ENCODE measurements at regions not wholly inside any gene's neighbourhood (a gene's known extent, or its start where the extent isn't known, plus 50 kb on each side); places are given as distances from the start of the nearest gene placed in this dataset.

DNA sequence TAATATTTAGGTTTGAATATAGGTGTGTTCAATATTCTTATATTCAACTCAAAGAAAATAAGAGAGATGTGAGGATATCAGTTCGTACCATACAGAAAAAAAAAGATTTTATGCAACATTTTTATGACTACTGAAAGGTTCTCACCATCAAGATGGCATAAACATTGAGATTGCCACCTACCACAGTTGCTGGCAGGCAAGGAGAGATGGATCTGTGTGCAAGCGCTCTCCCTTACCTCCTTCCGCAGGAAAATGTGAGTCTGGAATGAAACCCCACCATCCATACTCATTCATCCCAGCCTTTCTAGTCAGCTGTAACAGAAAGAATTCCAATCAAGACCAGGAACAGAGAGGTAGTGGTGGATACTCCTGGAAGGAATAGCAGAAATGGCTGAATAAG, 376.9 kb downstream of the PPP3CA start:
- DNase-seq = no peak

DNA sequence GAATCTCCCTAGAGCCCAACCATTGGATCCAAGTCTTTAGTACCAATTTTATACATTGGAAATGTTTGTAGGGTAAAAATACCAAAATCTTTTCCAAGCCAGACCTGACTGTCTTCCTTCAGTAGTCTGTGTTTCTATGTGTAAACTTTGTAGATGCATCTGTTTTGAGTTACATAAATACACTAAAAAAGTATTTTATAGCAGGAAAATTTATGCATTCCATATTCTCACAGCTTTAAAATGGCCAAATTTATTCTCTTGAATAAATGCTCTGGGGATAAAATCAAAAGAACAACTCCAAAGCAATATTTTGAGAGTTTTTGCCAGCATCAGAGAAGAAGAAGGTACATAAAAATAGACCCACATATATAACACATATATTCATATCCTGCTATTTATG, 377.4 kb downstream of the PPP3CA start:
- DNase-seq = no peak

DNA sequence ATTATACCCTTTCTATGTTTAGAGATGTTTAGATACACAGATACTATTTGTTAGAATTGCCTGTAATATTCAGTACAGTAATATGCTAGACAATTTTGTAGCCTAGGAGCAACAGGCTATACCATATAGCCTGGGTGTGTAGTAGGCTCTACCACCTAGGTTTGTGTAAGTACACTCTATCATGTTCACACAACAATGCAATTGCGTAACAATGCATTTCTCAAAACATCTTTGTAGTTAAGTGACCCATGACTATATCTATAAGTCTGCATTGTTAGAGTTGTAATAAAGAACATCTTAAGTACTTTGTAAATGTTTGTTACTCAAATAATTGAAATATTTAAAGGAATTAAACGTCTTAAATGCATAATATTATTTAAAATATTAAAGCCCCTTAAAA, 379.3 kb downstream of the PPP3CA start:
- DNase-seq = no peak

DNA sequence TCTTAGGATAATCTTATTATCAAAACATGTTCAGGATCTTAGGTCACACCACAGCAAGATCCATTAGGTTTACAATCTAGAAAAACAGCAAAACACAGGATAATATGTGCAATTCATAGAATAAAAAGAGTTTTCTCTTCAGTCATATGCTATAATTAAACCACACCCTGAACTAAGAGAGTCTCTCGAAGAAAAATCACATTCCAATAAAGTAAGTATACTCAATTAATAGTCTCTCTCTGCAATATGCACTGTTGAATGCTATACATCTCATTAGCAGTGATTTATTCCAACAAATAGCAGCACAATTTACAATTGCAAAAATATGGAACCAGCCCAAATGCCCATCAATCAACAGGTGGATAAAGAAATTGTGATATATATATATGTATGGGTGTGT, 383.7 kb downstream of the PPP3CA start:
- DNase-seq = no peak

DNA sequence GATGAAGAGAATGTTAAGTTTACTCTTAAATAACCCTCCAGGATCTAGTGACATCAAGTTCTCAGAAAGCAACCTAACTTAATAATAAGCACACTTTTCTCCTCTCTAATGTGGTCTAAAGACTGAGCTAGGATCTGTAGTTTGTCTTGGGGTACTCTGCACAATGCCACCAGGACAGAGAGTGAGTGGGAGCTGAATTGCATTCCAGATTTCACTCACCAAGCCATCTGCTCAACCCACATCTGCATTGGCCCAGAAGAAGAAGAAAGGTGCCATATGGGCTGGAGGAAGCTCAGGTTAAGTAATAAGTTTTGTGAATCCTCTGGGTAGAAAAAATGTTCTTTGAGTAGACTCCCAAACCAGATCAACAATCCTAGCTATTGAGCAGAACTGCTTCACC, 384.6 kb downstream of the PPP3CA start:
- no peak for DNase-seq

DNA sequence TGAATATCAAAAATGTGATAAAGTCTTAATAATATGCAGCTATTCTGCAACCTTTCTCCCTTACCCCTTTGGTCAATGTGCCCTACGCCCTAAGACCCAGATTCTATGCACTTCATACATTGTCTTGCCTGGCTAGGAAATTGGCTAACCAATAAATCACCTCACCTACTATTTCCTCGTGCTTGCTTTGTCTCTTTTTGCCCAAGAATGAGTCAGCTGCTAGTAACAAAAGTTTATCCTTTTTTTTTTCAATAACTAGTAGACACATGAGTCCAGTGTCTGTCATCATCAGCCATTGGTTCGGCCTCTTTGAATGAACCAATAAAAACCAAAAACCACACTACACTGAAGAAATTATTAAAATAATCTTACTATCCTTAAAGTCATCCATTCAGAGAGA, 387.1 kb downstream of the PPP3CA start:
- DNase-seq = no peak

DNA sequence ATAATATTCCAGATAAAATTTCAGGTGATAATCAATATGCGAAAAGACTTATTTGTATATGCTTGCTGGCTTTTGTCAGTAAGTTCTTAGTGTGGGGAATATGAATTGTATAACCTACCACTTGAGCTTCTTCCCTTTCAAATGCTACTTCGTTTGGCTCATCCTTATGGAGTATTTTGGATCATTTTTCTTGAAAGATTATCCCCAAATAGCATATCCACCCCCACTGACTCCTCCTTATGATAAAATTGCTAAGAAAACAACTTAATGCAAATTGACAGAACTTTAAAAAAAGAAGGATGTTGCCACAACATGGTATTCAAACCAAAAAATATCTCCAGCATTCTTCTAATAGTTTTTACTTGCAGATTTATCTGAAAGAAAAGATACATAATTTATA, 393.3 kb downstream of the PPP3CA start:
- no peak for DNase-seq

DNA sequence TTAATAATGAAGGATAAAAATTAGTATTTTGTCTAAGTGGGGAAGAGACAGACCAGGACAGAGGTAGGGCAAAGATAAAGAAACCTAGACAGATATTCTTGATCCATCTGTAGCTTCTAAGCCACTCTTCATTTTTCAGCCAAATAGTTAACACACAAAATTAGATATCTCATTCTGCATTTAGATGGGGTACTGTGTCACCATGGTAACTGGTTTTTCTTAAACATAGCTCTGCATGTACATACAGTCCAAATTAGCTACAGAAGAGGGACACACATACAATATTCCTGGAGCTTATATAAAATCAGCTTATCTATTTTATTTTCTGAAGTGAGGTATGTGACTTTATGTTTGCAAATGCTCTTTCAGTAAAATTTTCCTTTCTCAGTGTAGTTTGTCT, 393.7 kb downstream of the PPP3CA start:
- DNase-seq = no peak

DNA sequence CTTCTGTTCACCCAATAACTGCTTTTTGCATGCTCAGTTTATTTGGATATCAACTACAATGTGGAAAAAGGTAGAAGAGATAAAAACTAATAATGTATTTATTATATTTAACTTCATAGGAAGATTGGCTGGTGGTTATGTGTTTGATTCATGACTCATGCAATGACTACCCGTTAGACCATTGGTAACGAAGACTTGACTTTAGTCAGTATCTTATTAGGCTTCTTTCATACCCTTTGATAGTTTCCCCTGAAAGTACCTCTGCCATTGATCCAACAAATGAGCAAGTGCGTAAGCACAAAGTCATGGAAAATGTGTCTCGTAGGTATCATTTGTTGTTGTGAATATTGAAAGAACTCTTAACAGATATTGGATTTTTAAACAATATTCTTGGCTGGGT, 394.7 kb downstream of the PPP3CA start:
- DNase-seq = no peak

DNA sequence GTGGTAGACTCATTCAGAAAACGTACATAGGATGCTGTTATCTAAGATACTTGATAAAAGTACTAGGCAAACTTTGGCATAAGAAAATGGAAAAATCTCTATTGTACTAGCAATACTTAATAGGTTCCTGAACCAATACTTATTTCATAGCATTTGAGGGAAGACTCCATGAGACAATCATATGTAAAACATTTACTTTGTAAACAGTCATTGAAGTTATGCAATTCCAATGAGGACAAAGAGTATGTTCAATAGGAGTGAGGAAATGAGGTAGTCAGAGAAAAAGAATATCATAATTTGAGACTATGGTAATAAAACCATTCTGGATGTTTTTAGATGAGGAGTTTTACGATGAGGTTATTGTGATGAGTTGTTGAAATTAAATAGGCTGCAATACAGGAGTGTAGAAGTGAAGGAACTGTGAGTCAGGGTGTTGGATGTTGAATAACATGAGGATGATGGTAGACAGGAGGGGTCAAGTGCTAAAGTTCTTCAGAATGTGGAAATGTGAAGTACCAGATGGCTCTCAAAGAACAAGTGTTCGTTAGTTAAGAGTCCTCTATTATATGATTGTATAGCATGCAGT, 397.9 kb downstream of the PPP3CA start:
- DNase-seq = no peak

DNA sequence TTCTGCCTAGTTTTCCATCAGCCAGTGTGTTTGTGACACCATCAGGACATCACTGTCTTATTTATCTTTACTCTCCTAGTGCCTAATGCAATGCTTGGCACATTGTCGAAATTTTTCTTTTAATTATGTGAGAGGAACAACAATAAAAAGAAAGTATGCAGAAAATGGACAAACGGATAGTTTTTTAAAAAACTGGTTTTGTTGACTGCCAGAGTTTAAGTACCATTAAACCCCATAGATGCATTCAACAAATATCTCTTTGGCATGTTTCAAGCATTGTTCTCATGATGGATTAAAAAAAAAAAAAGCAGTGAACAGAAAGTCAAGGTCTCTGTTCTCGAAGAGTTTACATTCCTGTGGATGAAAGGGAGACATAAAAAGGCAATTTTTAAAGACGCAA, 398.4 kb downstream of the PPP3CA start:
- DNase-seq = no peak

DNA sequence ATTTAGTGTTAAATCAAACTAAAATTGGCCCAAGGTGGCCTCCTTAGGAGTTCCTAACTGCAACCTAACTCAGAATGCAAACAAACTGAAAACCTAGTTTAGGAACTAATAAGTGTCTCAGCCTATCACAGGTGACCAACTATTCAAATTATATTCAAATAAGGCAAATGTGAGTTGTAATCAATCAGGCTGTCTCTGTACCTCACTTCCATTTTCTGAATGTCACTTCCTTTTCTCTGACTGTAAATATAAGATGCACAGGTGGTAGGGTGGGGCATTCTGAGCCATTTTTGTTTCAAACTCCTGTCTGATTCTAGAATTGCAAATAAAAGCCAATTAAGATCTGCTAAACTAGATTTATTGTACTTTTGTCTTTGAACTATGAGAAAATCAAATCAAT, 401.5 kb downstream of the PPP3CA start:
- no peak for DNase-seq

DNA sequence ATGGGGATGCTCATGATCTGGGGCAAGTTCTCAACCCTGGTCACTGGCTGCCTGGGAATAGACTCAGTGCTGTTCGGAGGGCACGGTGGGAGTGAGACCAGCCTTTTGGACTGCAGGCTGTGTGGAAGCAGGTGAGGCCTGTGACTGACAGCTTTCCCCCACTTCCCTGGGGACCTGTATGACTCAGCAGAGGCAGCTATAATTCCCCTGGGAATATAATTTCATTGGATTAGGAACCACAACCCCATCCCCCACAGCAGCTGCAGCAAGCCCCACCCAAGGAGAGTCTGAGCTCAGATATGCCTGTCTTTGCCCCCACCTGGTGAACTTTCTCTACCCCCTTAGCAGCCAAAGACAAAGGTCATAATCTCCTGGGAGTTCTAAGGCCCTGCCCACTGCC, 408.6 kb downstream of the PPP3CA start:
- no peak for DNase-seq

DNA sequence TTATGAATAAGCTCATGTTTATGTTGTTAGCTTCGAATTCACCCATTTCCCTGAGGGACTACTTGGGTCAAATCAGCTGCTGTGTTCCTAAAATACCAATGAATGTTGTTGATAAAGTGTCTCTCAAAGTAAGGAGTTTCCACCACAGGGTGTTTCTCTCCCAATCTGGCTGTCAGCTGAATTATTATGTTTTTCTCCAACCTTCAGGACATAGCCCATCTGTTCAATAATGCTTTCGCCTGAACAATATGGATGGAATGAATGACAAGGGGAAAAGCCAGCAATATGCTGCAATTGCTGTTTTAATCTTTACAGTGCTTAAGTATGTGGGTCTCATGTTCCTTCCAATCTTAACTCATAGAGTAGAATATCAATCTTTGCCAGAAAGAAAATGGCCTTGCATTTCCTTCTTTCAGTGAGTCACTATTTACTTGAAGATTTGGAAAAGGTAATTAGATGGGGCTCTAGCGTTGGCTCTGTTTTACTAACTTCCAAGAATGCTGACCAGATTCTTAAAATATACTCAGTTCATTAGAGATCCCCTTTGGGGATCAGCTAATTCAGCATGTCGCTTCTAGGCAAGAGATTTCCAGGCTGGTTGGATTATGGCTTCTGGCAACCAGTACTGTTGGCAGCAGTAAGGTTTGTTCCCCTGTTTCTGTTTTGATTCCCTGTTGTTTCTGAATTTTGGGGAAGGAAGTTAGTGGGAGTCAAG, 410.5 kb downstream of the PPP3CA start:
- no peak for DNase-seq

DNA sequence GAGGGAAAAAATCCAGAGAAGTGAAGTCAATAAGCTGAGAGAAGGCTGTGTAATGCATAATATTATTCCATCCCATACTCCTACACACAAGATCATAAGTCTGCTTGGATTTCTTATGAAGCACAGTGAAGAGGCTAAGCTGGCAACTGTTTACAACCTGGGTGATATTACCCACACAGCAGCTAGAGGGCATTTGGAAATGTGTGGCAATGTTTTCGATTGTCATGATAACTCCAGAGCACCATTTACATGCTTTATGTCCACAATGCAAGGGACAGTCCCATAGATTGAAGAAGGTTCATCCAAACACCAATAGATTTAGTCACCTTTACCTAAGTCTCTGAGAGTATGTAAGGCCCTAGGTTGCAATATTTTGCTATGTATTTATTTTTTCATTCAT, 412.2 kb downstream of the PPP3CA start:
- no peak for DNase-seq

DNA sequence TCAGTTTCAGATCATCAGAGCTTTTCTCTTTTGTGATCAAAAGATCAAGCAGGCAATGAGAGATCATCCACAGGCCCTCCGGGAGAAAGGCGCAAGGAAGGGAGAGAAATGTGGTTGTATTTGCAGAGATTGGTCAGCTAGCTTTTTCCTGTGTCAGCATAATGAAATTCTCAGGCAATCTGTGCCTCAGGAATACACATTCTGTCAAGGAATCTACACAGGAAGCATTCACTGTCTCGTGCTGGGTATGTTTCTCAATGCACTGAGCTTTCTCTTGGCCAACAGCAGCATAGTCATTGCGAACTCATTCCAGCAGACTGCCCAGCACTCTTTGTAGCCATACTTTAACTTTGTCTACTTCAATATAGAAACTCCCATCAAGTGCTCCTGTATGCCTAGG, 413.7 kb downstream of the PPP3CA start:
- peak; percentile 58 for DNase-seq

DNA sequence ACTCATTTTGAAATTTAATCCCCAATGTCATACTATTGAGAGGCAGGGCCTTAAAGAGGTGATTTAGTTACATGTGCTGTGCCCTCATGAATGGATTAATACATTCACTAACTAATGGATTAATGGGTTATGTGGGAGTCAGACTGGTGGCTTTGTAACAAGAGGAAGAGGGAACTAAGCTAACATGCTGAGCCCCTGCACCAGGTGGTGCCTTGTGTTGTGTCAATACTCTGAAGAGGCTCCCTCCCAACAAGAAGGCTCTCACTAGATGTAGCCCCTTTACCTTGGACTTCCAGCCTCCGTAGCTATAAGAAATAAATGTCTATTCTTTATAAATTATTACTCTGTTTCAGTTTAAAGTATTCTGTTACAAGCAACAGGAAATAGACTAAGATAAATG, 411.9 kb upstream of the EMCN start:
- no peak for DNase-seq

DNA sequence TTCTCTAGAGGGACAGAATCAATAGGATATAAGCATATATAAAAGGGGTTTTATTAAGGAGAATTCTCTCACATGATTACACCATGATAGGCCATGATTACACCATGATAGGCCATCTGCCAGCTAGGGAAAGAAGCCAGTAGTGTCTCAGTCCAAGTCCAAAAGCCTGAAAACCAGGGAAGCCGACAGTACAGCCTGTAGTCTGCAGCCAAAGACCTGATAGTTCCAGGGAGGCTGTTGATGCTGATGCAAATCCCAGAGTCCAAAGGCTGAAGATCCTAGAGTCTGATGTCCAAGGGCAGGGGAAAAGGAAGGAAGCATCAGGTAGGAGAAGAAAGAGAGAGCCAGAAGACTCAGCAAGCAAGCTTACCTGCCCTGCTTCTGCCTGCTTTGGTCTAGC, 411.3 kb upstream of the EMCN start:
- no peak for DNase-seq

DNA sequence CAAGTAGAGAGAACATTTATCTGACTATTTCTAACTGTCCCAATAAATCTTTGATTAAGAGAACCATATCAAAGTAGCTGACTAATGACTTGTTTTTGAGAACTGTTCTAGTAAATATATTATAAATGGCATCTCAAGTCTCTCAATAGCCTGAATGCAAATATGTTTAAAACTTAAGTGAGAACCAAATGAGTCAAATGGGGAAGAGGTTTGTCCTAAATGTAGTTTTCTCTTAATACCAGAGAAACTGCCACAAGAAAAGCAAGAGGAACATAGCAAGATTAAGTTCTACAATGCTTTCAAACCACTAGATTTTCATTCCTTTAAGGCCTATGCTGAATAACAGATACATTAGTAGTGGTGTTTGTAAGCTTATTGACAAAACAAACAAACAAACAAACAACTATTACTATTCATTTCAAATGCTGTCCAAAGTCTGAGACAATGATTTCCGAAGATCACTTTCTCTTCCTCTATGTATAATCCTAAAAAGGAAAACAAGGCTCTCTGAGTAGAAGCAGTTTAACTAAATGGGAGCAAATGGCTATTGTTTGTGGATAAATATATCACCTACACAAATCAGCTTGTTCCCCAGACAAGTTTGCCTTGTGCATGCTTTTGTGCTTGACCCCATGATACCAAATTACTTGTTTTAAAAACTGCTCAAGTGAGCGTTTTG, 408.4 kb upstream of the EMCN start:
- no peak for DNase-seq

DNA sequence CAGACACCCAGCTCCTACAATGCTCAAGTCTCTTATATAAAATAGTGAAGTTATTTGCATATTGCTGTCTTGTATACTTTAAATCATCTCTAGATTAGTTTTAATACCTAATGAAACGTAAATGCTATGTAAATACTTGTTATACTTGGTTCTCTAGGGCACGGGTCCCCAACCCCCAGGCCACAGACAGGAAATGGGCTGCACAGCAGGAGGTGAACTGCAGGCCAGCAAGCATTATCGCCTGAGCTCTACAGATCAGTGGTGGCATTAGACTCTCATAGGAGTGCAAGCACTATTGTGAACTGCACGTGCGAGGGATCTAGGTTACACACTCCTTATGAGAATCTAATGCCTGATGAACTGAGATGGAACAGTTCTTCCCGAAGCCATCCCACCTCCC, 395.9 kb upstream of the EMCN start:
- no peak for DNase-seq

DNA sequence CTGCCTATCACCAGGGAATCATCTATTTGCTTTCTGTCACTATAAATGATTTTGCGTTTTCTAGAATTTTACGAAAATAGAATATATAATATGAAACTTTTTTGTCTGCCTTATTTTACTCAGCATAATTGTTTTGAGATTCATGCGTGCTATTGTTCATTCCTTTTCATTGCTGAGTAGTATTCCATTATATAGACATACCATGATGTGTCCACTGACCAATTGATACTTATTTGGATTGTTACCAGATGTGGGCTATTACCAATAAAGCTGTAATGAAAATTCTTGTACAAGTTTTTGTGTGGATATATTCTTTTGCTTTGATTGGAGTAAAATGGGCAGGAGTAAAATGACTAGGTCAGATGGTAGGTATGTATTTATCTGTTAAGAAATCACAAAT, 390.7 kb upstream of the EMCN start:
- no peak for DNase-seq

DNA sequence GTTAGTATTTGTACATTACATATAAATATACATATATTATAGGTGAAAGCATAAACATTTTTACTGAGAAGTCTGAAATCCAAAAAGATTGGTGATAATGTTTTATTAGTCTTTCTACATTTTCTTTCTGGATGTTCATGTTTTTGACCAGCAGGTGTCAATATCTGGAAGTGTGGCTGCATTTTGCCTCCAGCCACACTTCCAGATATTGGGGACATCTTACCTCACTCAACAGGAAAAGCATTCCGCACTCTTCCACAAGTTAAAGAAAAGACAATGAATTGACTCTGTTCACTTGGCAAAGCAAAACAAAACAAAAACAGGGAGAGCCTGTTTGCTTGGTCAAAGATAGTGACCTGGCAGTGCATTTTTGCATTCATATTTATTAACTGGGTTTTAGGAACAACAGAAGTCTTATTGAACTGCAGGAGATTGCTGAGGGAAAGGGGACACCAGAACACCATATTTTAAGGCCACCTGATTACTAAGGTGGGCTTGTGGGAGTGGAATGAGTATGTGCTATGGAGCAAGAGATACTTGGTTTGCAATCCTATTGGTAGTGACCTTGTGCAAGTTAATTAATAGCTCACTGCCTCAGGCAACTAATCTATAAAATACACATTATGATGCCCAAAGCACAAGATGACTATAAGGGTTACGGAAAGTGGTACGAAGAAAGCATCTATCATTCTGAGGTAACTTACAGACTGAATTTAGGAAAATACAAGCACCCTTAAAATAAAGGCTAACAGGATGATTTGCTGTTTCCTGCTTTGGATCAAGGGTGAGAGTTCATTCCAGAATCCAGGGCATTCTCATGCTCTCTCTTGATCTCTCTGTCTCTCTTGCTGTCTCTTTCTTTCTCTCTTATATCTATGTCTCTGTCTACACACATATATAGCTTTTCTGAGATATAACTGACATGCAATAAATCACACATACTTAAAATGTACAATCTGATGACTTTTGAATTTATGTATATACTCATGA, 389.9 kb upstream of the EMCN start:
- DNase-seq = no peak

DNA sequence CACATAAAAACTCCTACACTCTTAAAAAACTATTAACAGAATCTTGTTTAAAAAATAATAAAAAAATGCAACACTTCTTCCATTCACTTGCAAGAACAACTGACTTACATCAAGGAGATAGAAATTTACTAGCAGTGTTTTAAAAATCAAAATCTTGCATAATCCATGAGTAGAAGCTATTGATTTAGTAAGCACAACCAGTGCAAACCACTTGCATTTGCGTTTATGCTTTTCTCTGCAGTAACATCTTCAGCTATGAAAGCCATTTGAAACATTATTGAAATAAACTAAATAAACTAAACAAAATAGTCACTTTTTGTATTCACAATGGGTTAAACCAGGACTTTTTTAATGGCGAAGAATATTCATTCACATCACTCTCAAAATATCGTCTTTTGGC, 389.2 kb upstream of the EMCN start:
- DNase-seq = no peak

Data from inflammatory macrophage treated with lipopolysaccharide for 4 hours (primary cell).